H4 (cell line): ENCODE measurements at regions not wholly inside any gene's neighbourhood (a gene's known extent, or its start where the extent isn't known, plus 50 kb on each side); places are given as distances from the start of the nearest gene placed in this dataset.
A peak's percentile ranks its signal among the peaks of the same experiment; 100 is the strongest.

Experiments
- DNase-seq: peaks from one replicate; pipeline ENCODE4 v3.0.0-alpha.2; 2015; ENCODE audit warnings: low spot score

DNA sequence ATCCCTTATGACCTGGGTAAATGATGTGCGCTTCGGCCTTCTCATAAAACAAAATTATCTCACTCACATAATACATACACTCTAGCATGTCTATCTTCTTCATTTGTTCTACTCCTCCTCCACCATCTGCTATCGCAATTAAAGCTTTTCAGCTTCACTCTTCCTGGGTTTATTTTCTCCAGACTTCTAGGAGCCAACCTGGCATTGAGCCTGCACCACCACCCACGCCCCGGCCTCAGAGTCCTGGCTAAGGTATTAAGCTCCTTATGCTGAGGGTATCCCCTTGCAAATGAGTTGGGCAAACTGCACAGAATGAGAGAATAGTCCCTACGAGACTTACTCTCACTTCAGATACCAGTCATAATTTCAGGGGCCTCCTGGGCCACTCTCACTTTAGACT lies 236.1 kb upstream of the CDH12 start:
- DNase-seq: no peak

DNA sequence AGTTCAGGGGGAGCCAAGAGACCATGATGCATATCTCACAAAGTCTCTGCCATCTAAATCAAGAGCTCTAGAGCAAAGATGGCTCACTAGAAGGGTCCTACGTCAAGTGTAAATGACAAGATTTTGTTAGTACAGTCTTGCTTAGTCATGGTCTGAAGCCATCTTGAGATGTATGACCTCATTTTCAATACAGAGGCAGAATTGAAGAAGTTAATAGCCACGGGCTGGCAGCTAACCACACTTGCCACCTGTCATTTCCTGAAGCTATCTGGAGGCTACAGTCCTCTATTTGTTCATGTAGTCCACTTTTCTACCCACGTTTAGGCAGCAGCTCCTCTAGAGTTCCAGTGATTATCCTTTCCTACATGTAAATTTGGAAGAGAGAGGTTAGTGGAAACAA lies 231.7 kb upstream of the CDH12 start:
- DNase-seq: peak; percentile 70

DNA sequence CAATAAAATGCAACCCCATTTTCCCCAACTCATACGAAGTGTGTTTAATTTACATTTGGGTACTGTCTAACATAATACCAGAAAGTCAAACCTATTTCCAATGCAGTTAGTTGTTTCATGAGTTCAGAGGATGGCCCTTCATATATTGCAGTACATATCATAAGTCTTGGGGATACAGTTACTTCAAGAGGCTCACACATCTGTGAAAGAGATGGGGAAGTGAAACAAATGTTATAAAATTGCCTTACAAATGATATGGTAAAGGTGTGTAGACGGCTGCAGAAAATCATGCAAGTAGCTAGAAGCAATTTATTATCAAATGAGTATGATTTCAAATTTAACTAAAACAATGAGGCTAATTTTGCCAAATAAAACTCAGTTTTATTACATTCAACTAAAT lies 219.0 kb upstream of the CDH12 start:
- DNase-seq: no peak

DNA sequence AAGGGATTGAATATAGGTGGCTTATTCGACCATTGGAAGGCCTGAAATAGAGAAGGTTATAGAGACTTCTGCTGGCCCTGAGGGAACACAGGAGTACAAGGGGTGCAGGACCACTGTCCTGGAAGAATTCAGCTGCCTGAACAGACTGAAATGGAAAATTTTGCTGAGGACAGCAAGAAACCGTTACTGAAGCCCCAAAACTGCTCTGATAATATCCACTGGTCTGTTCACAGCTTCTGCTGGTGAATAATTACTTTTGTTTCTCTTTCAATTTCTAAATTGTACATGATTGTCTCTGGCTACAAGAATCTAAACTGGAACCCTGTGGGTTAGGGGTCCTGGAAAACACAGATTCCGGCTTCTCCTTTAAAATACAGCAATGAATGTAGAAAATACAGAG lies 218.5 kb upstream of the CDH12 start:
- DNase-seq: no peak

DNA sequence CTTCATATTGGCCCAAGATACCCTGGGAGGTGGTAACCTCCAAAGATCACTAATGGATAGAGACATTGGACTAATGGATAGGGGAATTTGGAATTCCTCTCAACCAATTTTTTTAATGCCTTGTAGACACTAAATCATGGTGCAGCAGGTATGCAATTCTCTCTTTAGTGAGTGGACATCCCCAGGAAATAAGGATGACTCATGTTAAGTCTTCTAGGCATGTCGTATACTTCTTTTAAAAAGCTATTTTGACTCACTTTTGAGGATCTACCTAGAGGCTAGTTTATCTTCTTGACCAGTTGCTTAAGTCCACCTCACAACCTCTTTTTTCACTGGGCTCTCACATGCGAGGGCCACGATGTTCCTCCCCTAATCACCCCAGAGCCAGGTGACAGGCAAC lies 211.6 kb upstream of the CDH12 start:
- DNase-seq: no peak

DNA sequence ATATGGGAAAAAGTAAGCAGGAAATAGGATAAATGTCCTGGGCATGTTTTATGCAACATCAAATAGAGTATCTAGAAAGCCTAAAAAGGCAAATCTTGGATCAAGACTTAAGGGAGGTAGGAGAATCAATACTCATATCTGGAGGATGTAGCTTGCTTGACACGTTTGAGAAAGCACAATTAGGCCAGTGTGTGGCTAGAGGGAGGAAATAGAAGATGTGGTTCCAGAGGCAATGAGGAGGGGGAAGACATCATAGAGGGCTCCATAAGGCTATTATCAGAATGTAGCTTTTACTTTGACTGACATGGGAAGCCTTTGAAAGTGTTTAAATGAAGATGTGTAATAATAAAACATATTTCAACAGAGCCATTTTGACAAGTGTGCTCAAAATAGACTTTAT lies 200.7 kb upstream of the CDH12 start:
- DNase-seq: no peak

DNA sequence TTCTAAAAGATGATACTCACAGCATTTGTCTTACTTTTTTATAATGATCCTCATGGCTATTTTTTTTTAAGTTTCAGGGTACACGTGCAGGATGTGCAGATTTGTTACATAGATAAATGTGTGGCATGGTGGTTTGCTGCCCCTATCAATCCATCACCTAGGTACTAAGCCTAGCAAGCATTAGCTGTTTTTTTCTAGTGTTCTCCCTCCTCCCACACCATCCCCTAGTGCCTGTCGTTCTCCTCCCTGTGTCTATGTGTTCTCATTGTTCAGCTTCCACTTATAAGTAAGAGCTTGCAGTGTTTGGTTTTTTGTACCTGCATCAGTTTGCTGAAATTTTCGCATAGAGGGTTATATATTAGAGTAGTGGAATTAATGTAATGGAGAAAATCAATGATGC lies 189.1 kb upstream of the CDH12 start:
- DNase-seq: no peak

DNA sequence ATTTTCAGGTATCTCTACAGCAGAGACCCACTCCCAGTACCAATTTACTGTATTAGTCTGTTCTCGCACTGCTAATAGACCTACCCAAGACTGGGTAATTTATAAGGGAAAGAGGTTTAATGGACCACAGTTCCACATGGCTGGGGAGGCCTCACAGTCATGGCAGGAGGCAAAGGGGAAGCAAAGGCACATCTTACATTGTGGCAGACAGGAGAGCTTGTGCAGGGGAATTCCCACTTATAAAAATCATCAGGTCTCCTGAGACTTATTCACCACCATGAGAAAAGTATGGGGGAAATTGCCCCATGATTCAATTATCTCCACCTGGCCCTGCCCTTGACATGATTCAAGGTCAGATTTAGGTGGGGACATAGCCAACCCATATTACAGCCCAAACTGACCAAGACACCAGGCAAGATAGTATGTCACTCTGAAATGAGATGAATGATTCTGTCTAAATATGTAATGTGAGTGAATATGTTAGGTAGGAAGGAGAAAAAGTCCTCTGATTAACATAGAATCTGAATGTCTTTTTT lies 182.5 kb upstream of the CDH12 start:
- DNase-seq: no peak

DNA sequence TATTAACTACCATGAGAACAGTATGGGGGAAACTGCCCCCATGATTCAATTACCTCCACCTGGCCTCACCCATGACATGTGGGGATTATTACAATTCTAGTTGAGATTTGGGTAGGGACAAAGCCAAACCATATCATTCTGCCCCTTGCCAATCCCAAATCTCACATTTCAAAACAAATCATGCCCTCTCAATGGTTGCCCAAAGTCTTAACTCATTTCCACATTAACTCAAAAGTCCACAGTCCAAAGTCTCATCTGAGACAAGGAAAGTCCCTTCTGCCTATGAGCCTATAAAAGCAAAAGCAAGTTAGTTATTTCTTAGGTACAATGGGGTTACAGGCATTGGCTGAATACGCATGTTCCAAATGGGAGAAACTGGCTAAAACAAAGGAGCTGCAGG lies 180.7 kb upstream of the CDH12 start:
- DNase-seq: no peak

DNA sequence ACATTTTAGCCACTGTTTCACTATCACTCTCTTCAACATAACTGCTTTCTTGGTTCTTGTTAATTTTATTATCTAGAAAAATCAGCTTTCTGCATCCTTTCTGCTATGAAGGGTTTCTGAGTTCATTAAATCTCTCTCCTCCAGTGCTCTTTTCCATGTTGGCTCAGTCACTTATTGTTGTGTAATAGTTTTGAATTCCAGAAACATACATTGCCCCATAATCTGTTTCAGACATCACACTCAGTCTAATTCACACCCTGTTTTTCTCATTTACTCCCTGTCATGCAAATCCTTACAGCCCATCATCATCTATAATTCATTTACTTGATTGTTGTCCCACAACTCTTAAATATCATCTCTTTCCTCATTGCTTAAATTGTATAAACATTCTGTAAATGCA lies 176.1 kb upstream of the CDH12 start:
- DNase-seq: no peak

DNA sequence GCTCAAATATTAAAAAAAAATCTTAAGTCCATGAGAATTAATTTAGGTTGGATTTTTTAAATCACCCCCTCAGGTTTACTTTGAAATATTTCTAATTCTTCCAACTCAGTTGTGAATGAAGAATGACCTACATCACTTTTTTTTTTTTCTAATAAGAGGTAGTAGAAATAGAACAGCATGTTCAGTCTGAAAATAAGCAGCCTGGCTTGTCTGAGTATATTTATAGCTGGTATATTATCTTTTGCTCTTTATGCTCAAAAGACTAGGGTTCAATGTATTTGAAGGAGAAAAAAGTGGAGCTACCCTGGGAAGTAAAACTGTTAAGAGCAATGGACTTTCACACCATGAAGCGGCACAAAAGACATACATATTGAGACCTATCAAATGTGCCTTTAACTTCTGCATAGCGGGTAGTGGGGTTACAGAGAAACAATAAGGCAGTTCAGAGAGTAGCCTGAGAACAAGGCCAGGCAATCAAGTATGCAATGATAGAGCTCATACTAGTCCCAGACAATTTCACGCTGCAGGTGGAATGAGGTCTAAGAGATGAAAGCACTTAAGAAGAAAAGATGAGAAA lies 175.4 kb upstream of the CDH12 start:
- no peak for DNase-seq

DNA sequence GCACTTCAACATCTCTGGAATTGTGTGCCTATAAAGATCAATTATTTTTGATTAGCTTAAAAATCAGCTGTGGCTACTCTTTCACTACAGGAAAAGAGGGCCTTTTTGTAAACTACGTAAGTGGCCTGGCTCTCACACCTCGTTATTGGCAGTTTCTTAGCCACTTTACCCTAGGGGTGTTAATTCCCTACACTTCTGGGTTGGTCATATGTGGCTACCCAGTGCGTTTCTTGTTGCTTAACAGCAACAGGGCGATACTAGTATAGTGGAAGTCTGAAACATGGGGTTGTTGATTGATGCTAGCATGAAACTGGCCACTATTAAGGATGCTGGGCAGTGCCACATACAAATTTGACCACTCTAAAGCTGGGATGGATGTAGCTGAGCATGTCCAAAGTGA lies 174.7 kb upstream of the CDH12 start:
- no peak for DNase-seq

DNA sequence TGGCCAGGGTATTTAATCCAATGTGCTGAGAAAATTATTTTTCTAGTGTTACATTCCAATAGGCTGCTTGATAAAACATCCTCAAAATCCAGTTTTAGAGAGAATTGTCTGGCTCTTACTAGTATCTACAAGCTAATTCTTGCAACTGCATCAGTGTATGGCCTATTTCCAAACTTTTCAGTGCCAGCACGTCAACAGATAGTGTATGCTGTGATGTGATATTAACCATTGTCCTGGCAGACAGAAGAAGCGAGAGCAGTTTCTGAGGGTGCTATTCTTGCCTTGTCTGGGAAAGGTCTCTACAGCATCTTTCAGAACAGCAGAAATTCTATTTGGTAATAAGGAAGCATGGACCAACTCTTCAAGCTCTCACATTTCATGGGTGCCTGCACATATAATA lies 174.2 kb upstream of the CDH12 start:
- DNase-seq: no peak

DNA sequence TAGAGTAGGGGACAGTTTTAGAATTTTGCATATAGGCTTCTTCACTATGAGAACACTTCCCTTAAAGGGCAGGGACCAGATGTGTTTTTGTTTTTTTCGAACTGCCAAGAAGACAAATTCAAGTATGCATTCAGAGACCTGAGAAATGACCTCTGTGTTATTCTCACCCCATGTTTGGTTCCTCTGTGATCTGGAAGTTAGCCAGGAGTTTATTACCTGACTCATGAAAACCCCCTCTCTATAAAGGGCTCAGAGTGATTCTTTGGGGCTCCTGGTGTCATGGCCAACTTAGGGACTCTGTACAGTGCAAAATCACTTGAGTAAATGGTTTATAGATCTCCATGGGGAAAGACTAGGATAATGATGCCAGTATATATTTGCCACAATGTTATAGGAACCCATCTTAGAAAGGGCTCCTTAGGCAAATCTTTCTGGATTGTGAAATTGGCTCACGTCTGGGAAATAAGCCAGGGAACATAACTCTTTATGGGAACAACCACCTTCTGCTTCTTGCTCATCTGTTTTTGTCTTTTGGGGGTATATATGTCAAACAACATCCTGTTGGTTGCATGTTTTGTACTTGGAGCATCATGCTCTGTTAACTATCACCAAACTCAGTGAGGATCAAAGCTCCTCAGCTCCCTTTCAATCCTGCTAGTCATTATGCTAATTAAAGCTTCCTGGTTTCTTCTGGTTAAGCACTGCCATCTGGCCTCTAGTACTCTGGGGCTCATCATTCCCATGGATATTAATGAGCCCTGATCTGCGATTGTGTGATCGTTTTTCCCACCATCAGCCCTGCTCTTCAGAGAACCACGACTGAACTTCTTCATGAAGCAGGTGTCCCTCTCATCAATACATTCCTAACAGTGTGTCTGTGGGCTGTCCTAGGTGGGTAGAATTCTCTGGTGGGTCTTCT lies 173.4 kb upstream of the CDH12 start:
- DNase-seq: no peak

DNA sequence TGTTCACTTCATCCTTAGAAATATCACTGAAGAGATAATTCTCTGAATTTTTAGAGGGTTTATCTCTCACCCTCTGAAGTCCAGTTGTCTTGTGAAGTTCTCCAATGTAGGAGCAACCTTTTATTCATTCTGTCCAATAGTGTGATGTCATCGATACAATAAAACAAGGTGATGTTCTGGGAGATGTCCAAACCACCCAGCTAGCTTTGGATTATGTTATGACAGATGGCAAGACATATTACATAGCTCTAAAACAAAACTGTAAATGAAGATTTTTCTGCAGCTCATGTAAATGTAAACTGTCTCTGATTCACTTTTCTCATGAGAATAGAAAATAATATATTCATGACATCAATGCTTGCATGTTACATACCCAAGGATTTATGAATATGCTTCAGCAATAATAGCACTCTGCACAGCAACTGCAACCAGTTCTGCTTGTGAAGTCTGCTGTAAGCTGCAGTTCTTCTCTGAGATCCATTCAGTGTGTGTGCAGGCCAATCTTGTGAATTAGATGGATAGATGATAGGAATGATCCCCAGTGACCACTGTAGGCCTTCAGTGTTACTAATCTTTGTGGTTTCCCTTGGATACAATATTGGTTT lies 172.6 kb upstream of the CDH12 start:
- DNase-seq: no peak

DNA sequence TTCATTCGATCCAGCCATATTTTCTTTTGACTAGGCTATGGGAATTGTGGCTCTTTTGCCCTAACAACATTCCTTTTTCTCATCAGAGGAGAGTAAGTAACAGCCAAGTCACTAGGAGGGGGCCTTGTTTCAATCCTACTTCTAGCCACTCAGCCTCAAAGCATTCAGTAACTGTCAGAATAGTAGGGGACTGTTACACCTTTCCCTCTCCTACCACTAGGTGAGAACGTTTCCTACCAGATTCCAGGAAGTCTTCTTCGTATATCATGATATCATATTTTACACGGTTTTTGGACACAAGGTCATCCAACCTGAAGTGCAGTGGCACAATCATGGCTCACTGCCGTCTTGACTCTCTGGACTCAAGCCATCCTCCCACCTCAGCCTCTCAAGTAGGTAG lies 171.3 kb upstream of the CDH12 start:
- no peak for DNase-seq

DNA sequence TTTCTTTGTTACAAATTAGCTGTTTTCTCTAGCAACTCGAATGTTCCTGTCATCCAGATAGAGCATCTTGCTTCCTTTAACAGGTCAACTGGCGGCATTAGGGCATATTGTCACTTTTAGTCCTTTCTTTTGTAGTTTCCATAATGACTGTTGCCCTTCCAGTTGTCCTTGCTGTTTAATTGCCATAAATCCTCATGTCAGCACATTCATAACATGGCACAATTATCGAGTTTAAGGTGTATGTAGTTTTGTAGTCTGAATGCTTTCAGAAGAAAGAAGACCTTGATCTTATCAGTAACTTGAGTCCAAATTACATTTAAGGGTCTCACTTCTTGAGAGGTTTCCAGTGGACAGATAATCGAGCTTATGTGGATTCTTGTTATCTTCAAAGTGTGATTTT lies 161.7 kb upstream of the CDH12 start:
- DNase-seq: no peak

DNA sequence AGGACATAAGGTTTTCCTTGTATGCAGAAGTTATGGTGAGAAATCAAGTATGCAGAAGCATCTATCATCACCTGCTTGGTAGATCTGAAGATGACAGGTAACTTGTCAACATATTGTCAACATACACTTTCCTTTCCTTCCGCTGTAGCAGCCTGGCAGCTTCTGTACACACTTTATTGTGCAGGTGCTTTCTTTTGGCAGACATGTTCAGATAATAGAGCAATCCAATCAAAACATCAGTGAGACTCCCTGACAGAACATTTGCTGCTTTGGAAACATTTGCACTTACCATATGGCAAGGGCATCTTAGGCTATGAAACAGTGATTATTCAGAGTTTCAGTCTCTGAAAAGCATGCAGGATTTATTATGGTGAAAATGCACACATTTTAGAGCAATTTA lies 161.1 kb upstream of the CDH12 start:
- no peak for DNase-seq

DNA sequence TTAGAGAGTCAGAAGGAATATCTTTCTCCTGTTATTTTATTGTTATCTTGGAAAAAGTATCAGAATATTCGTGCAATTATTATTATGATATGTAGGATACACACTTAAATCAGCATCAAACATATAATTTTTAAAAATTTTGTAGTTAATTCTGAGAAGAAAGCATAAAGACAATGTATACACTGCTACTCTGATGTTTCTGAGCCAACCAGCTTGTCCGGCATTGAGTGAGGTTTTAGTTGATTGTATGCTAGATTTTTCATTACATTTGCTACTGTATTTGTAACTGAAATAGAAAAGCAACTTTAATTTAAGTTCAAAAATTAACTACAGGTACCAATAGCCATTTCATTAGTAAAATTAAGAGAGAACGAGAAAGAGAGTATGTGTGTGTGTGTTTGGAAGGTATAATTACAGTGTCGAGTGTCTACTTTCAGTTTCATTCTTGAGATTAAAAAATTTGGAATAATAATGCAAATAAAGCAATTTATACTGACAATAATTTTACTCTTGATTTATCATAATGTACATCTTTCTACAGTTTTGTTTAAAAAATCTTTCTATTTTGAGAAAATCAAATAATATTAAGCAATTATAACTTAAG lies 160.4 kb upstream of the CDH12 start:
- no peak for DNase-seq

DNA sequence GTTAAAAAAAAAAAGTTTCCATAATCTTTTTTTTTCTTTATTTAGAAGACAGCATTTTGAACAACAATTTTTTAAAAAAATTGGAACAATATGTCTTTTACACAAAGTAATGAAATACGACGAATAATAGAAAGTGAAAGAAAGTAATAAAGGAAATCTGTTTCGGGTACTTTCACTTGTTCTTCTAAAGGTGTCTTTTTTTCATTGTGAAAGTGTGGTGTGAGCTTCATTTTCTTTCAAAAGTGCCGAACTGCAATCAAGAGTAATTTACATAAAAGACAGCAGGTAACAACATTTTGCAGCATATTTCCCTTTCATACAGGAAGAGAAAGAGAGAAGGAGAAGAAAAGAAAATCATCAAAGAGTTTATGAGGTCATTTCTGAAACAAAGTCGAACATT lies 159.7 kb upstream of the CDH12 start:
- DNase-seq: no peak

DNA sequence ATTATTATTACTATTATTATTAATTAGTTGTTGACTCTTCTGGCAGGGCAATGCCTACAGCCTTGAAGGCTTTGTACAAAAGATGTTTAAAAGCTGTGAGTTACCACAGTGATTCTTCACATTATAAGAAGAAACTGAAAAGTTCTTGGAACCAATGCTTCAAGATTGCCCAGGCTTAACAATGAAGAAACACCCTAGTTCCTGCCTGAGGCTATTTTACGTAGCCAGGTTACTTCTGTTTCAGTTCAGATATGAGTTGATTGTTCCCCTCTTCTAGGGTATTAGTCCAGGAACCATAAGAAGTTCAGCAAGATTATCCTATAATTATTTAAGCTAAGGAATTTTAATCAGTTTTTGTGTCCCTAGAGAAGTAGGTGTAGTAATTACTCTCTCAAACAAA lies 154.6 kb upstream of the CDH12 start:
- DNase-seq: no peak

DNA sequence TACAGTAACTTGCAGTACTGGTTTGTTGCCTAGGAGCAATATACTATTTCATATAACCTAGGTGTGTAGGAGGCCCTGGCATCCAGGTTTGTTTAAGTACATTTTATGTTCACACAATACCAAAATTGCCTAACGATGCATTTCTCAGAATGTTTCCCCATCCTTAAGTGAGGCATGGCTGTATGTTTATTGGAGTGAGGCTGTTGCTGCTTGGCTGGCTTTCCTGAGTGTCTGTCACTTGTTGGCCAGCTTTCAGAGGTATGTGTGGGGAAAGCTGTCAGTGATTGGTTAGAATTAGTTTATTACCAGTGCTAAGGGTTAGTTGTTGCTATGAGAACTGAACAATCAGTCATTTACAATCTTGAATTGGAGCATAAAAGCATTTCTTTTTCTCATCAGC lies 154.1 kb upstream of the CDH12 start:
- peak; percentile 27 for DNase-seq

DNA sequence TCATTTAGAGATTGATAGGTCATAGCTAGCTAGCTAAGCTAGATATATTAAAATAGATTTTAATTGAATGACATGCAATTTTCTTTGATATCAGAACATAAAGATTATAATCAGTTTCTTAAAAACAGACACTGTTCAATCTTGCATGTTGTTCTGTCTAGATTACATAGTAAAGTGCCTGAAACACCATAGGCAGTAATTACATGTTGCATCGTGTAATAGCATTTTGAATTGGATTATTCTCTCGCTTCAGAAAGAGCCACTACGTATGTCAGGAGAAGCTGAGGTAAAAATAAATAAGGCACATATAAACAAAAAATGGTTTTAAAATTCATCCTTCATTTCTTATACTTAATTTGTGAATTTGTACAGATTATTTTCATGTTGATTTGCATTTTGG lies 148.0 kb upstream of the CDH12 start:
- no peak for DNase-seq
